ENCODE measurements at regions not wholly inside any gene's neighbourhood (a gene's known extent, or its start where the extent isn't known, plus 50 kb on each side); places are given as distances from the start of the nearest gene placed in this dataset.
A peak's percentile ranks its signal among the peaks of the same experiment; 100 is the strongest.
"Not testable (repeated sequence)": the region's sequence is repeated elsewhere in the genome, so short reads cannot be mapped to it uniquely, and the experiment has no call there.

GRCh38 chr16:21361612-21362227, 83.6 kb upstream of the CRYM start:
- not testable (repeated sequence) for DNase-seq

- DNase-seq: not testable (repeated sequence)
Measured at GRCh38 chr16:21361045-21361444, 83.0 kb upstream of the CRYM start.

GRCh38 chr16:21359513-21359912, 81.4 kb upstream of the CRYM start:
- not testable (repeated sequence) for DNase-seq

- DNase-seq: peak; percentile 76
Measured at GRCh38 chr16:21358261-21358795, 80.2 kb upstream of the CRYM start.

- DNase-seq: peak; percentile 59
Measured at GRCh38 chr16:21356308-21356707, 78.2 kb upstream of the CRYM start.

GRCh38 chr16:21351433-21351832, 73.3 kb upstream of the CRYM start:
- DNase-seq: not testable (repeated sequence)

GRCh38 chr16:21350851-21351250, 72.8 kb upstream of the CRYM start:
- not testable (repeated sequence) for DNase-seq

GRCh38 chr16:21349336-21349735, 71.2 kb upstream of the CRYM start:
- DNase-seq: not testable (repeated sequence)

- DNase-seq: not testable (repeated sequence)
Measured at GRCh38 chr16:21348815-21349214, 70.7 kb upstream of the CRYM start.

- DNase-seq: not testable (repeated sequence)
Measured at GRCh38 chr16:21347538-21347937, 69.4 kb upstream of the CRYM start.

GRCh38 chr16:21346756-21347491, 68.8 kb upstream of the CRYM start:
- DNase-seq: not testable (repeated sequence)

GRCh38 chr16:21344361-21344912, 66.3 kb upstream of the CRYM start:
- DNase-seq: not testable (repeated sequence)

- no peak for DNase-seq
Measured at GRCh38 chr16:21341101-21341500, 63.0 kb upstream of the CRYM start.

- no peak for DNase-seq
Measured at GRCh38 chr16:21339941-21340340, 61.9 kb upstream of the CRYM start.

GRCh38 chr16:21339269-21339641, 61.2 kb upstream of the CRYM start:
- DNase-seq: no peak

- no peak for DNase-seq
Measured at GRCh38 chr16:21338537-21339268, 60.6 kb upstream of the CRYM start.

GRCh38 chr16:21336231-21336630, 58.1 kb upstream of the CRYM start:
- DNase-seq: peak; percentile 24

- not testable (repeated sequence) for DNase-seq
Measured at GRCh38 chr16:21334188-21335146, 56.4 kb upstream of the CRYM start.

GRCh38 chr16:21333683-21334082, 55.6 kb upstream of the CRYM start:
- not testable (repeated sequence) for DNase-seq
